GM21825 (cell line): ENCODE measurements at regions not wholly inside any gene's neighbourhood (a gene's known extent, or its start where the extent isn't known, plus 50 kb on each side); places are given as distances from the start of the nearest gene placed in this dataset.

ENCODE experiments used
- ATAC-seq: cut with Tn5 transposase; IDR thresholded peaks from one replicate; pipeline ENCODE4 v1.9.1; 2021; ENCODE audit warnings: mild to moderate bottlenecking, moderate library complexity; ENCODE audit not compliant: unreplicated experiment

DNA sequence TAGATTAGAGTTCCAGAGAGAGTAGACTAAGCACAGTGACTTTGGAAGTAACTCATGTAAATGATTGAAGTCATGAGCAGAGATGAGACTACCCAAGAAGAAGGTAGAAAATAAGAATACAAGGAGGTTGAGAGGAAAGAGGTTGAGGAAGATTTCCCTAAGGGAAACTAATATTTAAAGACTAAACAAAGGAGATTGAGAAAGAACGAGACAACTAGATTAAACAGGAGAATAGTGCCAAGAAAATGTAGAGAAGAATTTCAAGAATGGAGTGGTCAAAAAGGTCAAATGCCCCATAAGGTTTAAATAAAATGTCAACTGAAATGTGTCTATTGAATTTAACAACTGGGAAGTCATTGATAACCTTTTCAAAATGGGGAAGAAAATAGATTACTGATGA lies 59.0 kb downstream of the RPS29 start:
- ATAC-seq: no peak

DNA sequence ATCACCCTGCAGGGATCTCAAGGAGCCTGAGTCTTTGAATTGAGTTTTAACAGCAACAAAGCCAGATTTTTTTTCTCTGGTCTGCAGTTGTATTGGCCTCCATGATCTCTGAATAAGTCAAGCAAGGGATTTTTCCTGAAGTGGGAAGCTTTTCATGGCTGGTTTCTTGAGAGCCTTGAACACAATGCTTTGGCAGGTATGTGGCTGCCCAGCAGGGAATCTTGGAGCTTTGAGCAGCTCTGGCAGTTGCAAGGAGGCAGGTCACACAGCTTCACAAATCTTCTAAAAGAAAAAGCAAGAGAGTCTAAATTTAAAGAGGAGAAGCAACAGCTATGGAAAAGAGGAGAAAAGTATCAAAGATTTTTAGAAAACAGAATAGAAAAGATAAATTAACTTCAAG lies 60.1 kb downstream of the RPS29 start:
- ATAC-seq: no peak

GRCh38 chr14:49516286-49516685 lies 69.9 kb downstream of the RPS29 start:
- no peak for ATAC-seq

- no peak for ATAC-seq
Observed at GRCh38 chr14:49512571-49512970, 73.6 kb downstream of the RPS29 start.

DNA sequence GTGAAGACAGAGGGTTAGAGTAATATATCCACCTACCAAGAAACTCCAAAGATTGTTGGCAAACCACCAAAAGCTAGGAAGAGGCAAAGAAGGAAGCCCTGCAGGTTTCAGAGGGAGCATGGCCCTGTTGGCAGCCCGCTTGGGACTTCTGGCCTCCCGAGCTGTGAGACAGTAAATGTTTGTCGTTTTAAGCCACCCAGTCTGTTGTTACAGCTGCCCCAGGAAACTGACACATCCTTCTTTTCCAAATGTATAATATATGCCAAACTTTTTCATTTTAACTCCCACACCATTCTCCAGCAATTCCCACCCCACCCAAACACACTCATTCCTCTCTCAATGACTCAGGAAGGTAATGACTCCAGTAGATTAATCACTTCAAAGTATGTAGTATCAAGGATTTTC lies 74.0 kb downstream of the RPS29 start:
- ATAC-seq: no peak

GRCh38 chr14:49508124-49508523 lies 78.1 kb downstream of the RPS29 start:
- no peak for ATAC-seq

GRCh38 chr14:49506650-49507049 lies 79.5 kb downstream of the RPS29 start:
- ATAC-seq: no peak

GRCh38 chr14:49505041-49505766 lies 81.0 kb downstream of the RPS29 start:
- no peak for ATAC-seq

GRCh38 chr14:49497725-49498348 lies 88.3 kb downstream of the RPS29 start:
- ATAC-seq: peak; percentile 84

DNA sequence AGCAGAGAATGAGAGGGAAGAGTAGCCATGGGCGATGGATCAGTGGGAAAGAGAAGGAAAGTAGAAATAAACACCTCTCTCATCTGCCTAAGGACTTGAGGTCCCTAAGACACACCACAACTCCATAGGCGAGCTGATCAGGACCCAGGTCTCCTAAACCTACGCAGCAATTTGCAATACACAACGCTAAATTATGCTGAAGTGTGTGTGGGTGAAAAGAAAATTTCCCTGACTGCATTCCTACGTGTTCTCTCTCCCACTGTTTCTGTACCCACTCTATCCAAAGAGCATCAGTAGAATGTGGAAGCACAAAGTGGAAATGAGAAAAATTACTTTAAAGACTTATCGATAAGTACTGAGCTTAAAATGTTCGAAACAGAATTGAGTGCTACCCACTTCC lies 88.9 kb downstream of the RPS29 start:
- no peak for ATAC-seq

GRCh38 chr14:49494836-49495235 lies 91.3 kb downstream of the RPS29 start:
- ATAC-seq: no peak

DNA sequence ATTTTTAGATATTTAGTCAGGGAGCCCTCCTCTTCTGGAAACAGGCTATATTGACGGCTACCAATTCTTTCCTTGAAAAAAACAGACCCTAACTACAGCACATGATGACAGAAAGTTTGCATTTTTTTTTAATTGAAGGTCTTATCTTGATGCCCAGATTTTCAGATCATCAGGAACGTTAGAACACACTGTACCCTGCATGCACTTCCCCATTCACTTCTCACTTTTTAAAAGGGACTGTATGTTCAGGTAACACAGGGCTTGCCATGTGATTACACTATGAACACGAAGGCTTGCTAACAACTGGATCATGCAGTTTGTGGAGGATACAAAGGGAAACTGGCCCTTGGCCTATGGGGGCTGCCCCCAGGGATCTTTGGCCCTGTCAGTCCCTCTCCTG lies 92.6 kb downstream of the RPS29 start:
- ATAC-seq: no peak

DNA sequence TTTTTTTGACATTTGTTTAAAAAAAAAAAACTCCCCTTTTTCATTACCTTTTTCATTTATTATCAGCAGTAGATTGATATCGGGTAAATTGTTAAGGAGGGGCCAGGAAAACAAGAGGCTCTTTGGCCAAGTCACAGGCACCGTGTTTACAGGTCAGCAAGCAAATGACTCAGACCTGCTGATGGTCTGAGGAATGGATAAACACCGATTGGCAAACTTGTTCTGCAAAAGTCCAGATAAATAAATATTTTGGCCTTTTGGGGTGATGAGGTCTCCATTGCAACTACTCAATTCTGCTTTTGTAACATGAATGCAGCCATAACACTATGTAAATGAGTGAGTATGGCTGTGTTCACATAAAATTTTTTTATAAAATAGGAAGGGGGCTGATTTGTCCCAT lies 94.0 kb downstream of the RPS29 start:
- ATAC-seq: no peak

GRCh38 chr14:49489341-49489740 lies 96.8 kb downstream of the RPS29 start:
- ATAC-seq: no peak

DNA sequence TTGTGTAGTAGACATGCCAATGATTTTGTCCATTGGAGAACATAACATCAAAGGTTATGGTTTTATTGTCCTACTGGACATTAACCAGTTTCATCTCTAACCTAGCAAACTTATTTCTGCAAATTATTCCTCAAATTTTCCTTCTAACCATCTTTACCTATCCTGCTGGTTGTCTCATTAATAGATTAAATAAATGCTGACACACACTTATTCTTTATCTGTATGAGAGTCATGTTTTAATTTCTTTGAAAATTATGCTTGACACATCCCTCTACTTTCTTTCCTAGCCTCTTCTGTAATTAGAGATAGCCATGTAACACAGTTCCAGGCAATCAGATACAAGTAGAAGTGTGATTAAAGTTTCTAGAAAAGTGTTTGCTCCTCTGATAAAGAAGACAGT lies 98.9 kb downstream of the RPS29 start:
- ATAC-seq: no peak

GRCh38 chr14:49485290-49485689 lies 100.9 kb downstream of the RPS29 start:
- ATAC-seq: no peak

DNA sequence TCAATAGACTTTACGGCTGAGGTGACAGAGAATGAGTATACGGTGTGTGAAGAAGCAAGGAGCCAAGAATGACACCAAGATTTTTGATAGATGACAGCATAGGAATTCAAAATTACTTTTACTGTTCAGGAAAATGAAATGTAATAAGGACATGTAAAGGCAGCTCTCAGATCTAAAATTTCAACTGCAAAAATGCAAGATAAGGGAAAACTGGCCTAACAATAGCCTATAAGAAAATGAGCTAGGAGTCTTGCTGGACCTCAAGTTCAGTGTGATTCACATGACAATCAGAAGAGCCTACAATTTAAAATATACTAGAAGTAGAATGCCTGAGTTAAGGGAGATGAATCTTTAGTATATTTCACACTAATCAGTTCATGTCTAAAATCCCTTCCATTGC lies 102.0 kb downstream of the RPS29 start:
- no peak for ATAC-seq

GRCh38 chr14:49483268-49483667 lies 102.9 kb downstream of the RPS29 start:
- ATAC-seq: no peak

GRCh38 chr14:49480979-49481498 lies 105.1 kb downstream of the RPS29 start:
- ATAC-seq: no peak

DNA sequence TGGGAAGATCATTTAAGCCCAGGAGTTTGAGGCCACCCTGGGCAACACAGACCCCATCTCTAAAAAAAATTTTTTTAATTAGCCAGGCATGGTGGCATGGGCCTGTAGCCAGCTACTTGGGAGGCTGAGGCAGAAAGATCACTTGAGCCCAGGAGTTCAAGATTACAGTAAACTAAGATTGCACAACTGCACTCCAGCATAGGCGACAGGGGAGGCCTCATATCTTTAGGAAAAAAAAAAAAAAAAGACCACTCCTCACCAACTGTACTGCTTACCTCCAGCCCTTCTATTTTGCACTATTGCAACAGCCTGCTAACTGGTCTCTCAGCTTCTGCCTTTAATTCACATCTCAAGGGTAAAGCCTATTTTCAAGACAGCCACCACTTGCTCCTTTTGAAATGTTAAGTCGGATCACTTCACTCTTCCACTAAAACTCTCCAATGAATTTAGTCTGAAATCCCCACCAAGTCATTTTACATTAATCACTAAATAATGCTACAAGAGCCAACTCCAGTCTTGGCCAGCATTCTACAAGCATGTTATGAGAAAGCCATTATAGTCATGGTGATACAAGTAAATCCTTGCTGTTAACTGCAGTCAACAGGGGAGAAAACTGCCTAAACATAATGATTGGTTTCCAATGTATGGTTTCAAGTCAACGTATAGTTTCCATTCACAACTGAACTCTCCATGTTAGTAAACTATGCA lies 106.0 kb downstream of the RPS29 start:
- ATAC-seq: no peak

- no peak for ATAC-seq
Observed at GRCh38 chr14:49479432-49479831, 106.7 kb downstream of the RPS29 start.

- ATAC-seq: no peak
Observed at GRCh38 chr14:49478784-49479183, 107.4 kb downstream of the RPS29 start.
